Progenitor cell of endocrine pancreas (in vitro differentiated cells): ENCODE measurements at regions not wholly inside any gene's neighbourhood (a gene's known extent, or its start where the extent isn't known, plus 50 kb on each side); places are given as distances from the start of the nearest gene placed in this dataset.
"Not testable (repeated sequence)": the region's sequence is repeated elsewhere in the genome, so short reads cannot be mapped to it uniquely, and the experiment has no call there.

ENCODE experiments used
- DNase-seq: peaks from one replicate; pipeline ENCODE4 v3.0.0; 2021; ENCODE audit warnings: low spot score; ENCODE audit not compliant: unreplicated experiment
- H3K27ac Mint-ChIP-seq: 2 replicates; pipeline ENCODE4 v1.8.0; 2021; ENCODE audit warnings: mild to moderate bottlenecking, moderate library complexity, mixed read lengths
- H3K27me3 Mint-ChIP-seq: 2 replicates; pipeline ENCODE4 v1.8.0; 2021; ENCODE audit warnings: mixed read lengths
- H3K36me3 Mint-ChIP-seq: 2 replicates; pipeline ENCODE4 v1.8.0; 2022; ENCODE audit warnings: mixed read lengths; ENCODE audit not compliant: insufficient read depth
- H3K4me1 Mint-ChIP-seq: 2 replicates; pipeline ENCODE4 v1.8.0; 2021; ENCODE audit warnings: low read depth, mixed read lengths
- H3K4me3 Mint-ChIP-seq: 2 replicates; pipeline ENCODE4 v1.8.0; 2021; ENCODE audit warnings: low read depth, mild to moderate bottlenecking, moderate library complexity, mixed read lengths
- H3K9me3 Mint-ChIP-seq: 2 replicates; pipeline ENCODE4 v1.8.0; 2021; ENCODE audit warnings: low read depth, mixed read lengths
- CTCF ChIP-seq: fragments of 200-600 bp; sonication (generic); IDR thresholded peaks from one replicate; pipeline ENCODE4 v1.5.0; 2021; ENCODE audit warnings: antibody characterized with exemption, mild to moderate bottlenecking; ENCODE audit not compliant: unreplicated experiment

GRCh38 chr2:16726577-16726976 is 60.9 kb upstream of the CYRIA start:
- H3K27ac Mint-ChIP-seq, result no peak overlapping the region
- DNase-seq, result no peak
- H3K4me1 Mint-ChIP-seq, result no peaks in the 10 kb centered on the region
- TF ChIP-seq CTCF, result no peak
- no peaks in the 10 kb centered on the region for H3K36me3 Mint-ChIP-seq
- no peaks in the 10 kb centered on the region for H3K9me3 Mint-ChIP-seq
- H3K27me3 Mint-ChIP-seq, result peaks cover 14% of the 10 kb centered on the region
- H3K4me3 Mint-ChIP-seq, result no peak overlapping the region

DNA sequence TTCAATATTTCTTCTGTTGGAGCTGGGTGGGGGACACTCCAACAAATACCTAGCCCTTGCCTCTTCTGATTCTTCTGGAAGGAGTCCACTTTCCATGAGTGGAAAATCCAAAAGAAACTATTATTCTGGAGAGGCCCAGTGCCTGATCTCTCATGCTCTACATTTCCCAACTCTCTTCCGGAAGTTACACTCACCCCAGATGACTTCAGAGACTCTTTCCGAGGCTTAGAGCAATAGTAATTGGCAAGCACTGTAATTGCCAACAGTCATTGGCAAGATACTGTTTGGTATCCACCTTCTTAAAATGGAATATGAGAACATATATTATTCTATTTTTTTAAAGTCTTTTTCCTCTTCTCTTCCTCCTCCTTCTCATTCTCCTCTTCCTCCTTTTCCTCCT is 60.5 kb upstream of the CYRIA start:
- DNase-seq, result no peak
- H3K4me3 Mint-ChIP-seq, result no peak overlapping the region
- H3K27me3 Mint-ChIP-seq, result peaks cover 14% of the 10 kb centered on the region
- no peak overlapping the region for H3K27ac Mint-ChIP-seq
- no peaks in the 10 kb centered on the region for H3K4me1 Mint-ChIP-seq
- no peak for TF ChIP-seq CTCF
- no peaks in the 10 kb centered on the region for H3K9me3 Mint-ChIP-seq
- no peaks in the 10 kb centered on the region for H3K36me3 Mint-ChIP-seq

GRCh38 chr2:16725549-16725948 is 59.9 kb upstream of the CYRIA start:
- DNase-seq, result no peak
- no peak overlapping the region for H3K4me3 Mint-ChIP-seq
- H3K36me3 Mint-ChIP-seq, result no peaks in the 10 kb centered on the region
- H3K9me3 Mint-ChIP-seq, result no peaks in the 10 kb centered on the region
- peaks cover 18% of the 10 kb centered on the region for H3K27me3 Mint-ChIP-seq
- no peak overlapping the region for H3K27ac Mint-ChIP-seq
- no peaks in the 10 kb centered on the region for H3K4me1 Mint-ChIP-seq
- TF ChIP-seq CTCF, result no peak

- Mint-ChIP-seq H3K4me1 (no peaks in the 10 kb centered on the region), H3K36me3 (no peaks in the 10 kb centered on the region), H3K27me3 (peaks cover 19% of the 10 kb centered on the region), H3K27ac (no peak overlapping the region), H3K9me3 (no peaks in the 10 kb centered on the region), H3K4me3 (no peak overlapping the region)
- no peak for TF ChIP-seq CTCF
- no peak for DNase-seq
Observed at GRCh38 chr2:16722677-16723076, 57.0 kb upstream of the CYRIA start.

DNA sequence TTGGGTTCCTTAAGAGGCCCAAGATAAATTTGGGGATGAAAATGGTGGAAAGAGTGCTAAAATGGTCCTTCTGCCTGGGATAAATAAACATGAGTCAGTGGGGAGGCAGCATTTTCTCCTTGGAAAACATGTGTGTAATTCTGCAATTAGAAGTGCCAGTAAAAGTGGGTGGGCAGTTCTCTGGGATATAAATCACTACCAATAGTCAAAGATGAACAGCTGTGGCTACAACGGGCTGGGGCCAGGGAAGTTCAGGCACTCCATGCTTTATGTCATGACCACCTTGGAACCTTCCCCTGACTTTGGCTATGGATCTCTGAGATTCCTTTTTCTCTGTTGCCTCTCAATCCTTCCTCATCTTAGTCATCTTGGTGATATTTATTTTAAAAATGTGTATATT is 56.5 kb upstream of the CYRIA start:
- DNase-seq, result no peak
- Mint-ChIP-seq H3K27me3 (peaks cover 22% of the 10 kb centered on the region), H3K9me3 (no peaks in the 10 kb centered on the region), H3K4me1 (peaks cover 1% of the 10 kb centered on the region), H3K36me3 (no peaks in the 10 kb centered on the region), H3K27ac (no peak overlapping the region), H3K4me3 (no peak overlapping the region)
- no peak for TF ChIP-seq CTCF

- H3K4me3 Mint-ChIP-seq, H3K9me3 Mint-ChIP-seq, H3K4me1 Mint-ChIP-seq, DNase-seq, H3K27ac Mint-ChIP-seq, H3K36me3 Mint-ChIP-seq: not testable (repeated sequence)
- peaks cover 22% of the 10 kb centered on the region for H3K27me3 Mint-ChIP-seq
Observed at GRCh38 chr2:16721529-16721928, 55.9 kb upstream of the CYRIA start.

GRCh38 chr2:16720737-16721136 is 55.1 kb upstream of the CYRIA start:
- not testable (repeated sequence) for DNase-seq, H3K4me1 Mint-ChIP-seq, H3K36me3 Mint-ChIP-seq, H3K27ac Mint-ChIP-seq, H3K9me3 Mint-ChIP-seq, H3K4me3 Mint-ChIP-seq
- peaks cover 20% of the 10 kb centered on the region for H3K27me3 Mint-ChIP-seq
